AG09319 (cell line): ENCODE measurements at regions not wholly inside any gene's neighbourhood (a gene's known extent, or its start where the extent isn't known, plus 50 kb on each side); places are given as distances from the start of the nearest gene placed in this dataset.
"Not testable (repeated sequence)": the region's sequence is repeated elsewhere in the genome, so short reads cannot be mapped to it uniquely, and the experiment has no call there.

Source experiments
- DNase-seq: peaks from one replicate; pipeline ENCODE4 v3.0.0-alpha.2; 2010; ENCODE audit warnings: low read depth; ENCODE audit errors: extremely low read depth
- TF ChIP-seq, protein P1 (sequence below): IDR thresholded peaks from 2 replicates; pipeline ENCODE4 v1.5.1; 2011; ENCODE audit warnings: low read depth, mild to moderate bottlenecking, inconsistent platforms, low read length, moderate library complexity

DNA sequence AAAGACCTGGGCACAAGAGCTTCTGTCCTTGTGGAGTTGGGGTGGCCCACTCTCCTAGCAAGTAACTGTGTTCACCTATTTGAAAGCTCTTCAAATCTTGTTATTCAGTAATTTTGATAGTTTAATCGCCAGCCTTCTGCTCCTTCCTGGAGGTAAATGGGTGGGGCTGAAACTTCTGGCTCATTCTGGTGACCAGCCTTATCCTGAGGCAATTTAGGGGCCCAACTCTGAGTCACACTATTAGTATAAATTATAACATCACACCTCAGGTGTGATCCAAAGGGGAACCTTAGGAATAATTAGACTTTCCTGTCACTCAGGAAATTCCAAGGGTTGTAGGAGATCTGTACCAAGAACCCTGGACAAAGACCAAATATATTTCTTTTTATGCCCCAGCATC is 255.8 kb upstream of the RGPD4 start:
- TF ChIP-seq, protein P1, sequence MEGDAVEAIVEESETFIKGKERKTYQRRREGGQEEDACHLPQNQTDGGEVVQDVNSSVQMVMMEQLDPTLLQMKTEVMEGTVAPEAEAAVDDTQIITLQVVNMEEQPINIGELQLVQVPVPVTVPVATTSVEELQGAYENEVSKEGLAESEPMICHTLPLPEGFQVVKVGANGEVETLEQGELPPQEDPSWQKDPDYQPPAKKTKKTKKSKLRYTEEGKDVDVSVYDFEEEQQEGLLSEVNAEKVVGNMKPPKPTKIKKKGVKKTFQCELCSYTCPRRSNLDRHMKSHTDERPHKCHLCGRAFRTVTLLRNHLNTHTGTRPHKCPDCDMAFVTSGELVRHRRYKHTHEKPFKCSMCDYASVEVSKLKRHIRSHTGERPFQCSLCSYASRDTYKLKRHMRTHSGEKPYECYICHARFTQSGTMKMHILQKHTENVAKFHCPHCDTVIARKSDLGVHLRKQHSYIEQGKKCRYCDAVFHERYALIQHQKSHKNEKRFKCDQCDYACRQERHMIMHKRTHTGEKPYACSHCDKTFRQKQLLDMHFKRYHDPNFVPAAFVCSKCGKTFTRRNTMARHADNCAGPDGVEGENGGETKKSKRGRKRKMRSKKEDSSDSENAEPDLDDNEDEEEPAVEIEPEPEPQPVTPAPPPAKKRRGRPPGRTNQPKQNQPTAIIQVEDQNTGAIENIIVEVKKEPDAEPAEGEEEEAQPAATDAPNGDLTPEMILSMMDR: no peak
- DNase-seq: no peak

DNA sequence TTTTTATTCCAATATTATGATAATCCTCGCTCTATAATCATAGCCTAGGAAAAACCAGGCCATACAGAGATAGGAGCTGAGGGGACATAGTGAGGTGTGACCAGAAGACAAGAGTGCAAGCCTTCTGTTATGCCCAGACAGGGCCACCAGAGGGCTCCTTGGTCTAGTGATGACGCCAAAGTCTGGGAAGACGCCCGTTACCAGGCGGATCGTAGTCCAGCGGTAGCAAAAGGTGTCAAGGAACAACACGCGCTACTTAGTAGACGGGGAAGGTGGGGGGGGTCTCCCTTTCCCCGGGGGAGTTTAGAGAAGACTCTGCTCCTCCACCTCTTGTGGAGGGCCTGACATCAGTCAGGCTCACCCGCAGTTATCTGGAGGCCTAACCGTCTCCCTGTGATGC is 253.8 kb upstream of the RGPD4 start:
- DNase-seq: not testable (repeated sequence)
- TF ChIP-seq, protein P1: peak; percentile 11

DNA sequence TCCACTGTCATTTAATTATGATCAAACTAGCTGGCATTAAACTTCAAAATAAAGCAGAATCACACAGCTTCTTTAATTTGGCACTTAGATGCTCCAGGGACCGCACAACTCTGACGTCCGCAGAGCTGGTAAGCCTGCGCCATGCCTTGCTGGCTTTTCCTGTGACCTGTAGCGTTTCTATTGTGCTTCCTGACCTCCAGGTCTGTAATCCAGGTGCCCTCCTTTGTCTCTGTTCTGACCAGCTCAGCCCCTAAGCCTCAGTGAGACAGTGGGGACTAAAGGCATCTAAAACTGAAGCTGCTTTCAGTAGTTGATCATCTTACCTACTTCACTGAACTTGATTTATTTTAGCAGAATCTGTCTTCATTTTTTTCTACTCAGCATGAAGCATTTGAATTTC is 249.7 kb upstream of the RGPD4 start:
- no peak for DNase-seq

DNA sequence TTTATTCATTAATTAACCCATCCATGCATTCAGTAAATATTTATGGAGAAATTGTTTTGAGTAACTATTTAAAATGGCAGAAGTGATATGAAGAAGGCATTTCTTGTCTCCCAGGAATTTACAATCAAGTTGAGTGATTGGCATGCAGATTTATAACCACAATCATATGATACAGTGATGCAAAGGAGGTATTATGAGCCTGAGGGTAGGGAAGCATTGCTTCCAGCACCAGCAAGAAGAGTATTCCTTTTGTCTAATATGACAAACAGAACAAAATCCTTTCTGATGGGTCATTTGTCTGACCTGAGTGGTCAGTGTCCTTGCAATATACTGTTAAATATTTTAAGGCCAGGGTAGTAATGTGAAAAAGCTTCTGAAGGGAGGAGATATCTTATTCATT is 244.2 kb upstream of the RGPD4 start:
- no peak for DNase-seq
- TF ChIP-seq, protein P1: no peak

More for the DNA sequence above, 249.7 kb upstream of the RGPD4 start:
- TF ChIP-seq, protein P1: no peak

GRCh38 chr2:107584577-107584976 is 242.1 kb upstream of the RGPD4 start:
- DNase-seq: no peak
- TF ChIP-seq, protein P1: no peak

DNA sequence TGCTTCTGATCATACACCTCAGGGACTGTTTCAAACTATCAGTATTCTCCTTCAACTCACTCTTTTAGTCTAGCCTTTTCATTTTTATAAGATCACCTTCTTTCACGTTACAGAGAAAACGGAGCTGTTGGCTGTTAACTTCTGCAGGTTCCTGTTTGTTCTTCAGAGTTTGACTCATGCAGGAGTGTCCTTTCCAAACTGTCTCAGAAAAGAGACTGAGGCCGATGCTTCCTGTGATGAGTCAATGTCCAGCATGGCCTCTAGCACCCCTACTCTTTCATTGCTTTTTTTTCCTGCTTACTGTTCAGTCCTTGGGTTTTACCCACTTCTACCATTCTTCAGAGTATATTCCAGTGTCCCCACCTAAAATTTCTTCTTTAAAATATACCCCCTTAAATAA is 240.8 kb upstream of the RGPD4 start:
- DNase-seq: no peak
- TF ChIP-seq, protein P1: no peak

DNA sequence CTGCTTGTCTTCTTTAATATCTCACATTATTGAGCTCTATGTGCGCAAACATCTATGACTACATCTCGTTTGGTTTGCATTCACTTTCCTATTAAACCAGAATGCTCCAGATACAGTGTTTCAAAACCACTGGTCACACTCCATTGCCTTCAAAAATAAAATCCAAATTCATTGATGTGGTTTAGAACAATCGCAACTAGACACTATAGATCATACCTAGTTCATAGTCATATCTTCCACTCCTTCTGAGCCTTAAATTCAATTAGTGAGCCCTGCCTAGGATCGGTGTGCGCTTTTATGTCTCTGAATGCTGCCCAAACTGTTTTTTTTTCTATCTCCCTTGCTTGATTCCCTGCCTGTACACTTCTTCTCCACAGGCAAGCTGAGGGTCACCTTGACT is 238.5 kb upstream of the RGPD4 start:
- TF ChIP-seq, protein P1: no peak
- DNase-seq: no peak
